Liver (tissue), 8 donors: ENCODE measurements at regions not wholly inside any gene's neighbourhood (a gene's known extent, or its start where the extent isn't known, plus 50 kb on each side); places are given as distances from the start of the nearest gene placed in this dataset.

Source experiments
- DNase-seq: peaks from one replicate; pipeline ENCODE4 v3.0.0-alpha.2; 2017; ENCODE audit warnings: low spot score
- H3K27ac ChIP-seq, 2 donors: one replicate each; pipeline ENCODE4 v1.7.0; 2013; ENCODE audit warnings: inconsistent platforms in 2 of 2, low read length in 2 of 2, control low read depth in 1 of 2, low read depth in 1 of 2, mild to moderate bottlenecking in 1 of 2
- H3K27me3 ChIP-seq, 4 donors: one replicate each; pipeline versions ENCODE4 v1.6.1 to v1.7.0; 2013; ENCODE audit warnings: low read length in 3 of 4, inconsistent platforms in 1 of 4, mild to moderate bottlenecking in 1 of 4, moderate library complexity in 1 of 4; ENCODE audit not compliant: control insufficient read depth in 4 of 4, insufficient read depth in 4 of 4
- H3K36me3 ChIP-seq, 4 donors: one replicate each; pipeline versions ENCODE4 v1.6.1 to v1.7.0; 2013; ENCODE audit warnings: low read length in 3 of 4, mild to moderate bottlenecking in 3 of 4, low read depth in 1 of 4, moderate library complexity in 1 of 4; ENCODE audit not compliant: control insufficient read depth in 4 of 4, insufficient read depth in 3 of 4
- H3K4me1 ChIP-seq, 4 donors: one replicate each; pipeline versions ENCODE4 v1.6.1 to v1.7.0; 2013; ENCODE audit warnings: low read length in 3 of 4, mild to moderate bottlenecking in 3 of 4, moderate library complexity in 1 of 4; ENCODE audit not compliant: control insufficient read depth in 4 of 4, insufficient read depth in 4 of 4
- H3K4me3 ChIP-seq, 3 donors: one replicate each; pipeline versions ENCODE4 v1.6.1 to v1.7.0; 2013; ENCODE audit warnings: low read length in 3 of 3, control low read depth in 1 of 3, low read depth in 1 of 3, mild to moderate bottlenecking in 1 of 3
- H3K9ac ChIP-seq, 2 donors: one replicate each; pipeline ENCODE4 v1.7.0; 2013; ENCODE audit warnings: low read length in 2 of 2, mild to moderate bottlenecking in 2 of 2, moderate library complexity in 2 of 2, control low read depth in 1 of 2, low read depth in 1 of 2
- H3K9me3 ChIP-seq, 4 donors: one replicate each; pipeline versions ENCODE4 v1.6.1 to v1.7.0; 2013; ENCODE audit warnings: low read length in 3 of 4; ENCODE audit not compliant: control insufficient read depth in 4 of 4
- ATF3 ChIP-seq: IDR thresholded peaks from 2 replicates; pipeline ENCODE4 v1.6.1; 2016; ENCODE audit warnings: antibody characterized with exemption
- CTCF ChIP-seq: fragments of 150-350 bp; IDR thresholded peaks from 2 replicates; pipeline ENCODE4 v1.5.1; 2017; ENCODE audit warnings: improper control_type of control experiment, low read depth, low read length; ENCODE audit not compliant: missing input control
- EGR1 ChIP-seq, 2 donors: IDR thresholded peaks; 2 replicates each; pipeline ENCODE4 v1.6.1; 2016 to 2018; ENCODE audit warnings: antibody characterized with exemption in 2 of 2, low read depth in 2 of 2
- FOXA1 ChIP-seq: IDR thresholded peaks from 2 replicates; pipeline ENCODE4 v1.6.1; 2016; ENCODE audit warnings: antibody characterized with exemption
- FOXA2 ChIP-seq: IDR thresholded peaks from 2 replicates; pipeline ENCODE4 v1.6.1; 2016; ENCODE audit warnings: antibody characterized with exemption
- GABPA ChIP-seq, 2 donors: IDR thresholded peaks in 1 of 2; conservative IDR thresholded peaks in 1 of 2; 2 replicates each; pipeline ENCODE4 v1.6.1; 2016; ENCODE audit warnings: antibody characterized with exemption in 2 of 2, mild to moderate bottlenecking in 1 of 2, moderate library complexity in 1 of 2
- HNF4A ChIP-seq, 2 donors: conservative IDR thresholded peaks; 2 replicates each; pipeline ENCODE4 v1.6.1; 2016; ENCODE audit warnings: antibody characterized with exemption in 2 of 2, mild to moderate bottlenecking in 2 of 2
- HNF4G ChIP-seq: IDR thresholded peaks from 2 replicates; pipeline ENCODE4 v1.6.1; 2016; ENCODE audit warnings: antibody characterized with exemption
- JUND ChIP-seq, 2 donors: IDR thresholded peaks; 2 replicates each; pipeline ENCODE4 v1.6.1; 2016; ENCODE audit warnings: antibody characterized with exemption in 2 of 2
- MAX ChIP-seq: IDR thresholded peaks from 2 replicates; pipeline ENCODE4 v1.6.1; 2016; ENCODE audit warnings: antibody characterized with exemption
- RAD21 ChIP-seq, 2 donors: IDR thresholded peaks; 2 replicates each; pipeline ENCODE4 v1.6.1; 2016; ENCODE audit warnings: antibody characterized with exemption in 2 of 2, mild to moderate bottlenecking in 2 of 2
- REST ChIP-seq: IDR thresholded peaks from 2 replicates; pipeline ENCODE4 v1.6.1; 2016; ENCODE audit warnings: antibody characterized with exemption, mild to moderate bottlenecking
- RXRA ChIP-seq, 2 donors: IDR thresholded peaks; 2 replicates each; pipeline ENCODE4 v1.6.1; 2017 to 2018; ENCODE audit warnings: antibody characterized with exemption in 2 of 2, mild to moderate bottlenecking in 1 of 2
- TAF1 ChIP-seq: conservative IDR thresholded peaks from 2 replicates; pipeline ENCODE4 v1.6.1; 2016; ENCODE audit warnings: antibody characterized with exemption, mild to moderate bottlenecking
- YY1 ChIP-seq: IDR thresholded peaks from 2 replicates; pipeline ENCODE4 v1.6.1; 2016; ENCODE audit warnings: antibody characterized with exemption, mild to moderate bottlenecking
- ZBTB33 ChIP-seq: IDR thresholded peaks from 2 replicates; pipeline ENCODE4 v1.6.1; 2016; ENCODE audit warnings: antibody characterized with exemption
- WGBS: extraction: QIAGEN DNeasy Blood & Tissue Kit; methylation state at CpG from one replicate; pipeline ENCODE4 v1.1.7; 2013; 5-methylcytosine and 5-hydroxymethylcytosine counted together
- donor health status: healthy.
- donor health status: healthy.
- donor health status: healthy.
- donor health status: healthy.
- donor health status: healthy.

GRCh38 chr11:10922892-10923291 lies 65.0 kb upstream of the ZBED5 start:
- H3K36me3 ChIP-seq, result no peaks in the 10 kb centered on the region
- peaks cover 0 to 2% (median 0%) of the 10 kb centered on the region in 4 donors for H3K9me3 ChIP-seq
- no peaks in the 10 kb centered on the region for H3K27me3 ChIP-seq
- H3K27ac ChIP-seq, result no peak overlapping the region
- peaks cover 0 to 12% (median 10%) of the 10 kb centered on the region in 4 donors for H3K4me1 ChIP-seq
- no peak for DNase-seq
- H3K4me3 ChIP-seq, result no peak overlapping the region
- no peak overlapping the region for H3K9ac ChIP-seq
- TF ChIP-seq CTCF (no peak), HNF4A (conservative IDR thresholded peaks at IDR 0.05) (no peak), HNF4G (no peak), ZBTB33 (no peak), FOXA1 (no peak), YY1 (no peak), RXRA (IDR thresholded peaks at IDR 0.05) (no peak), RAD21 (IDR thresholded peaks at IDR 0.05) (no peak), GABPA (IDR thresholded peaks at IDR 0.05 in 1 of 2, conservative IDR thresholded peaks at IDR 0.05 in 1 of 2) (no peak), JUND (IDR thresholded peaks at IDR 0.05) (no peak), REST (no peak), EGR1 (IDR thresholded peaks at IDR 0.05; ENCODE audit: low read depth in 2 of 2) (no peak), TAF1 (no peak), MAX (no peak), FOXA2 (no peak)
- WGBS, result 78% methylated on average over 1 of the region's 1 CpG

GRCh38 chr11:10920875-10921274 lies 63.0 kb upstream of the ZBED5 start:
- Histone ChIP-seq H3K4me1 (peaks cover 0 to 3% (median 0%) of the 10 kb centered on the region in 4 donors), H3K27ac (no peak overlapping the region), H3K9me3 (peaks cover 0 to 2% (median 0%) of the 10 kb centered on the region in 4 donors), H3K36me3 (no peaks in the 10 kb centered on the region), H3K4me3 (no peak overlapping the region), H3K9ac (no peak overlapping the region), H3K27me3 (no peaks in the 10 kb centered on the region)
- TF ChIP-seq ATF3, result no peak
- no peak for TF ChIP-seq YY1
- TF ChIP-seq TAF1, result no peak
- no peak for TF ChIP-seq RAD21 (IDR thresholded peaks at IDR 0.05)
- no peak for TF ChIP-seq CTCF
- DNase-seq, result no peak
